Subcutaneous abdominal adipose tissue (tissue), 5 donors: ENCODE measurements at regions not wholly inside any gene's neighbourhood (a gene's known extent, or its start where the extent isn't known, plus 50 kb on each side); places are given as distances from the start of the nearest gene placed in this dataset.

ENCODE experiments used
- H3K27ac ChIP-seq: one replicate; pipeline ENCODE4 v1.7.0; 2013; ENCODE audit warnings: low read depth, mild to moderate bottlenecking, inconsistent platforms, low read length, moderate library complexity
- H3K27me3 ChIP-seq, 5 donors: one replicate each; pipeline ENCODE4 v1.7.0; 2013; ENCODE audit warnings: low read length in 5 of 5, inconsistent platforms in 1 of 5; ENCODE audit not compliant: control insufficient read depth in 5 of 5, insufficient read depth in 4 of 5
- H3K36me3 ChIP-seq, 5 donors: one replicate each; pipeline ENCODE4 v1.7.0; 2013; ENCODE audit warnings: low read length in 5 of 5; ENCODE audit not compliant: control insufficient read depth in 5 of 5, insufficient read depth in 5 of 5
- H3K4me1 ChIP-seq, 5 donors: one replicate each; pipeline ENCODE4 v1.7.0; 2013; ENCODE audit warnings: low read length in 5 of 5, mild to moderate bottlenecking in 3 of 5, moderate library complexity in 1 of 5; ENCODE audit not compliant: control insufficient read depth in 5 of 5, insufficient read depth in 5 of 5
- H3K4me3 ChIP-seq, 5 donors: one replicate each; pipeline ENCODE4 v1.7.0; 2013; ENCODE audit warnings: low read length in 5 of 5, low read depth in 1 of 5
- H3K9ac ChIP-seq, 5 donors: one replicate each; pipeline ENCODE4 v1.7.0; 2013; ENCODE audit warnings: low read length in 5 of 5, mild to moderate bottlenecking in 4 of 5, moderate library complexity in 3 of 5
- H3K9me3 ChIP-seq, 5 donors: one replicate each; pipeline ENCODE4 v1.7.0; 2013; ENCODE audit warnings: low read length in 5 of 5; ENCODE audit not compliant: control insufficient read depth in 5 of 5
- donor health status: healthy.
- donor health status: healthy.
- donor health status: healthy.
- donor health status: healthy.
- donor health status: healthy.

DNA sequence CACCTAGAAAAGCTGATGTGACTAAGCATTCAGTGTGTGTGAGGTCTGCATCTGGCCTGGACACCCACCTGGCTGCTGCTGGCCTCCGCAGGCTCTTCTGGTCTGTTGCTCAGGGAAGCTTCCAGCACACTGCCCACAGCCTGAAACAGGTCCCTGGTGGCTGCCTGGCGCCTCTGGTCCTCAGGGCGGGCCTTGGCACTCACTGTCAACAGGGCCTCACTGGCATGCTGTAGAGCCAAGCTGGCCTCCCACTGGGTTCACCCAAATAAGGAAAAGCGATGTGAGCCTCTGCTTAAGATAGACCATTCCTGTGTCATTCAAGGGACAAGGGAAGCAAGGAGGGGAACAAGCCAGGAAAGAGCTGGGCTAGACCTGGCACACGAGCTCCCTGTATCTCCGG, 70.6 kb upstream of the BCO1 start:
- no peak overlapping the region for H3K9ac ChIP-seq
- no peak overlapping the region for H3K27ac ChIP-seq
- H3K27me3 ChIP-seq = no peaks in the 10 kb centered on the region
- peaks cover 0 to 6% (median 2%) of the 10 kb centered on the region in 5 donors for H3K4me1 ChIP-seq
- no peaks in the 10 kb centered on the region for H3K9me3 ChIP-seq
- no peak overlapping the region for H3K4me3 ChIP-seq
- H3K36me3 ChIP-seq = peaks cover 0 to 62% (median 48%) of the 10 kb centered on the region in 5 donors

DNA sequence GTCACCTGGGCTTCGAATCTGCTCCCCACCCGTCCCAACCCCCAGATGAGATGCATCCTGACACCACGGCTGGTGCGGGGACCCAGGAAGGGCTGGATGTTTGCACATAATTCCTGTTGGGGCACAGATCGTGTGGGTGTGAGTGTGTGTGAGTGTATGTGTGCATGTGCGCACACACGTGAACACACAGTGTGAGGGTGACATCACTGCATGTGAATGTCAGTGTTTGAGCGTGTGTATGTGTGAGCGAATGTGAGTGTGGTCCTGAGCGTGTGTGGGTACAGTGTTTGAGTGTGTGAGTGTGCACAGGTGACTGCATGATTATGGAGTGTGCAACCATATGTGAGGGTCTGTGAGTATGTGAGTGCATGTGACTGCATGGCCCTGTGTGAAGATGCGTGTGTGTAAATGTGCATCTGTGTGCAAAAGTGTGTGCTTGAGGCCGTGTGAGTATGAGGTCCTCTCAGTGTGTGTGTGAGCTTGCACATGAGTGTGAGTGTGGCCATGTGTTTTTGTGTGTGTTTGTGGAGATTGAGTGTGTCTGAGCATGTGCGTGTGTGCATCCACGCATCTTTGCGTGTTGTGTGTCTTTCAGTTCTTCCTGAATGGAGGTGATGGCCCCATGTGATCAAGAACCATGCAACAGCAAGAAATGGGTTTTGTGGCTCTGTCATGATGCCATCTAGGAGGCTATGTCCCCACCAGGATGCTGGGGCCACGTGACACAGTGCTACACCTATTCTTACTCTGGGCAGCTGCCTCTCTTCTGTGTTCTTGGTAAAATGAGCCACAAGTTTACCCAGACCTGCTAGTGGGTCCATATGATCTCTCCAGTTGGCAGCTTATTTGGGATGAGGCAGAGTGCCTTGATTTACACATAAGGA, 70.5 kb upstream of the GCSH start:
- Histone ChIP-seq H3K27me3 (no peaks in the 10 kb centered on the region), H3K9ac (no peak overlapping the region), H3K4me3 (no peak overlapping the region), H3K9me3 (no peaks in the 10 kb centered on the region), H3K36me3 (peaks cover 0 to 54% (median 41%) of the 10 kb centered on the region in 5 donors), H3K27ac (no peak overlapping the region), H3K4me1 (peaks cover 0 to 6% (median 2%) of the 10 kb centered on the region in 5 donors)

DNA sequence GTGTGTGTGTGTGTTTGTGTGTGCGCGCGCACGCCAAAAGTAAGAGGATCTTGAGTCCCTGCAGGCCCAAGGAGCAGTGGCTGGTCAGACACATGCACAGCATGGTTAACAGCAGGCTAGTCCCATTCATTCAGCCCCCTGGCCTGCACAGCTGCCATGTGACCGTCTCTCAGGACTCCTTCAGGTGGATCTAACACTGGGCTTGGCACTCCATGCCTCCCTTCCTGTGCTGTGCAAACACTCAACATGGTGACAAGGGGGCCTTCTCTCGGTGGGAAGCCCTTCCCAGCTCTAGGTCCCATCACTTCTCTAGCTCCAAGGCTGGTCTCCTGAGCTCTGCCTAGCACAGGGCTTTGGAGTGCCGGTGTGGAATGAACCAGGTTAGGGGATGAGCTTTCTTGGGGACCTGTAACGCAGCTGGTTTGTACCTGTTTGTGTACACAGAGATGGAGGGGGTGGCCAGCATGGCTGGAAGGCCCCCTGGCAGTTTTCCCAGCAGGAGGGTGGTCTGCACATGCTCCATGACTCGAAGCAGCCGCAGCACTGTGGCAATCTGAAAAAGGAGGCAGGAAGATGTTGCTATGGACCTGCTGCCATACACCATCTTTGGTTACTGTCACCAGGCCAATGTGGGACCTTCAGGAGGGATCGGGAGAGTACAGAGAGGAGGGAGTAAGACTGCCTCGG, 69.4 kb upstream of the GCSH start:
- Histone ChIP-seq H3K4me3 (no peak overlapping the region), H3K27ac (no peak overlapping the region), H3K36me3 (peaks cover 0 to 51% (median 39%) of the 10 kb centered on the region in 5 donors), H3K9me3 (no peaks in the 10 kb centered on the region), H3K4me1 (peaks cover 0 to 6% (median 2%) of the 10 kb centered on the region in 5 donors), H3K27me3 (no peaks in the 10 kb centered on the region), H3K9ac (no peak overlapping the region)

DNA sequence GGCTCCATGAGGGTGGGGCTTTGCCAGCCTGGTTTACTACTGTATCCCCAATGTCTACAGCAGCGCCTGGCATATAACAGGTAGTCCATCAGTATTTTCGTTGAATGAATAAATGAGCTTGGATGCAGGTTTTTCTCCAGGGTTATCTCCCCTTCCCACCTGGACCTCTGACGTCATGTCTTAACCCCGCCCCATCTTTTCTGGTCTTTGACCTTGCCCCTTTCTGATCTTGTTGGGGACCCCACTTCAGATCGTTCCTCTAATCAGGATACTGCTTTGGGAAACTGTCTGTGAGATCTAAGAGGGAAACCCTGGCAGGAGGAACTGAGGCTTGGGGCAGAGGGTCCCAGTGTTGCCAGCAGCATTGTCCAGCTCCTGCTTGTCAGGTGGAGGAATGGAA, 68.8 kb upstream of the GCSH start:
- Histone ChIP-seq H3K9me3 (no peaks in the 10 kb centered on the region), H3K27me3 (no peaks in the 10 kb centered on the region), H3K4me1 (peaks cover 0 to 6% (median 2%) of the 10 kb centered on the region in 5 donors), H3K9ac (no peak overlapping the region), H3K36me3 (peaks cover 0 to 49% (median 38%) of the 10 kb centered on the region in 5 donors), H3K4me3 (no peak overlapping the region), H3K27ac (no peak overlapping the region)

DNA sequence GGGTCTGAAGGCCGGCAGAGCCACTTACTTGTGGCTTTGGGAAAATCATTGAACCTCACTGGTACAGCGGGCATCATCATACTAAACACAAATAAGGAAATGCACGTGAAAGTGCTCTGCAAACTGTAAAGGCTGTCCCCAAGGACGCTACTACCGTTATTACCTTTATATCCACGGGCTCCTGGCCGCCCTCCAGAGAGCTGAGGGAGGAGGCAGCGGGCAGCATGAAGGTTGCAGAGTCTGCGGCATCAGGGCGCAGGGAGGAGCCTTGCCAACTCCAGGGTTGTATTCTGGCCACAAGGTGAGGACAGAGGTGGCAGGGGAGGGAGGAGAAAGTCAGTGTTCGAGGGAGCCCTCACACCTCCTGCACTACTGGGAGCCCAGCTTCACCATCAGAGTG, 68.3 kb upstream of the GCSH start:
- H3K4me3 ChIP-seq = no peak overlapping the region
- no peak overlapping the region for H3K9ac ChIP-seq
- peaks cover 0 to 52% (median 42%) of the 10 kb centered on the region in 5 donors for H3K36me3 ChIP-seq
- H3K4me1 ChIP-seq = peaks cover 0 to 6% (median 2%) of the 10 kb centered on the region in 5 donors
- no peak overlapping the region for H3K27ac ChIP-seq
- no peaks in the 10 kb centered on the region for H3K9me3 ChIP-seq
- no peaks in the 10 kb centered on the region for H3K27me3 ChIP-seq

DNA sequence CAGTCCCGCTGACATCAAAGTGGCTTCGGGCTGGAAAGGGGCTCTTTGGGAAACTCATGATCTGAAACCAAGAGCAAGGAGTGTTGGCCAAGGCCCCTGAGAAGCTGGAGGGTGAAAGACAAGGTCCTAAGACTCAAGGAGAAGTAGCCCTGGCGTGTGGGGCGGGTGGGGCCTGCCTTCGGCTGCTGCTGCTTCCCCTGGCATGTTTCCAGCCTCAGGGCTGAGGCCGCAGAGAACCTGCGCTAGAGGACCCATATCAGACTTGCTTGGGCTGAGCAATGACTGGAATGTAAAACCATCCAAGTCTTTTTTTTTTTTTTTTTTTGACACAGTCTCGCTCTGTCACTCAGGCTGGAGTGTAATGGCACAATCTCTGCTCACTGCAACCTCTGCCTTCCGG, 67.5 kb upstream of the GCSH start:
- no peak overlapping the region for H3K9ac ChIP-seq
- no peaks in the 10 kb centered on the region for H3K27me3 ChIP-seq
- no peaks in the 10 kb centered on the region for H3K9me3 ChIP-seq
- H3K4me3 ChIP-seq = no peak overlapping the region
- H3K27ac ChIP-seq = no peak overlapping the region
- H3K4me1 ChIP-seq = peaks cover 0 to 6% (median 2%) of the 10 kb centered on the region in 5 donors
- H3K36me3 ChIP-seq = peaks cover 0 to 55% (median 45%) of the 10 kb centered on the region in 5 donors

DNA sequence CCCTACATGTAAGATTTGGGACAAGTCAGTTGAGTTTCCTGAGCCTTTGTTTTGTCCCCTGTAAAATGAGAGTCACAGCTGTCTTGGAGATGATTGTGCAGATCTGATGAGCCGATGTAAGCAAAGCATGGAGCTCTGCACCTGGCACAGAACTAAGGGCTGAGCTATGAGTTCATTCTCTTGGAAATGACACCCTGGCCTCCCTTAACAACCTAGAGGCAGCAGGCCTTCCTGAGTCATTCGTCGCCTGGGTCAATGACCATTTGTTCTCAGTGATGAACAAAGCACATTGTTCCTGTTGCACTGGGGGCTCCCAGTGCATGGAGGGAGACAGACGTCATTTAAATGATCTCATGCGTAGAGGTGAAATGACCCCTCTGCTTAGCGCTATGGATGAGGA, 62.8 kb upstream of the GCSH start:
- peaks cover 0 to 35% (median 29%) of the 10 kb centered on the region in 5 donors for H3K36me3 ChIP-seq
- no peak overlapping the region for H3K4me3 ChIP-seq
- H3K9me3 ChIP-seq = no peaks in the 10 kb centered on the region
- H3K27ac ChIP-seq = no peak overlapping the region
- H3K4me1 ChIP-seq = peaks cover 0 to 5% (median 0%) of the 10 kb centered on the region in 5 donors
- no peaks in the 10 kb centered on the region for H3K27me3 ChIP-seq
- H3K9ac ChIP-seq = no peak overlapping the region

DNA sequence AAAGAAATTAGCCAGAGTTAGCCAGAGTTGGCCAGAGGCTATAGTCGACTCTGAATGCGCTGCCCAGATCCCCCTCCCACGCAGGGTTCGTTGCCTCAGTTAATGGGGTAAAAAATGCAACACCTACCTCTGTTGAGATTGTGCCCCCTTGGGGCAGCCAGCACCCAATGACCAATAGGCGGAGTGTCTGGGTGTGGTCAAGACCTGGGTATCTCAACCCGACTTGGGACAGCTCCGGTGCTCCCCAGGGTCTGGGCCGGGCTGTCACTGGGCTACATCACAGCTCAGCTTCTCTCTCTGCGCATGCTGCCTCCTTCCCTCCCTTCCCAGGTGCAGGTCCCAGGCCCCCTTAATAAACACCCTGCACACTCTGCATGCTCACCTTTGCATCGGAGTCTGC, 59.6 kb upstream of the GCSH start:
- H3K4me1 ChIP-seq = peaks cover 0 to 5% (median 0%) of the 10 kb centered on the region in 5 donors
- no peak overlapping the region for H3K27ac ChIP-seq
- H3K36me3 ChIP-seq = peaks cover 0 to 52% (median 40%) of the 10 kb centered on the region in 5 donors
- no peak overlapping the region for H3K4me3 ChIP-seq
- no peaks in the 10 kb centered on the region for H3K9me3 ChIP-seq
- no peaks in the 10 kb centered on the region for H3K27me3 ChIP-seq
- H3K9ac ChIP-seq = no peak overlapping the region

DNA sequence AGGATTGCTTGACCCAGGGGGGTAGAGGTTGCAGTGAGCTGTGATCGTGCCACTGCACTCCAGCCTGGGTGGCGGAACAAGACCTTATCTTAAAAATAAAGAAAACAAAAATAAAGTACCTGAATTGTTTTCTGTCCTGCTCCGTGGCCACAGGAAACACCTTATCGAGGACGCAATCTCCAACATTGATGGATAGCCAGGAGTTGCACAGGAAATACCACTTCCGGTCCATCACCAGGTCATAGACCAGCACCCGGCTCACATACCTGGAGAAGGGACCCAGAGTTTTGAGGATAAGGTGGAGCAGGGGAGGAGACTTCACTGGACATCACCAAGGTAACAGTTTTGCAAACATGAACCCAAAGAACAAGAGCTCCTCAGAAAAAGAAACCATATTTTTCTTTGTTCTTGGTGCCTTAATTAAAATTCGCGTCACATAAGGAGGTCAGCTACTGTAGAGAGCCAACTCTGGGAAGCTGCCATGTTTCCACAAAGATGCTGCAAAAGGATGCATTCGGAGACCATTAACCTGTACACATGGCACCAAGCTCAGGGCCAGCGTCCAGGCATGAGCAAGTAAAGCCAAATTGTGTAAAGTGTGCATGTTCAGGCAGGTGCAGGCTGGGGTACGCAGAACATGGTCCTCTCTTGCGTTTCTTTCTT, 55.6 kb upstream of the GCSH start:
- H3K9ac ChIP-seq = no peak overlapping the region
- no peaks in the 10 kb centered on the region for H3K27me3 ChIP-seq
- H3K4me3 ChIP-seq = no peak overlapping the region
- H3K36me3 ChIP-seq = peaks cover 0 to 57% (median 41%) of the 10 kb centered on the region in 5 donors
- H3K27ac ChIP-seq = no peak overlapping the region
- H3K4me1 ChIP-seq = peaks cover 0 to 4% (median 0%) of the 10 kb centered on the region in 5 donors
- no peaks in the 10 kb centered on the region for H3K9me3 ChIP-seq
